Kidney glomerular epithelial cell (primary cell): ENCODE measurements at regions not wholly inside any gene's neighbourhood (a gene's known extent, or its start where the extent isn't known, plus 50 kb on each side); places are given as distances from the start of the nearest gene placed in this dataset.
"Not testable (repeated sequence)": the region's sequence is repeated elsewhere in the genome, so short reads cannot be mapped to it uniquely, and the experiment has no call there.

Source experiments
- DNase-seq: peaks from one replicate; lab custom pipeline; 2025; lab: John Stamatoyannopoulos, UW

DNA sequence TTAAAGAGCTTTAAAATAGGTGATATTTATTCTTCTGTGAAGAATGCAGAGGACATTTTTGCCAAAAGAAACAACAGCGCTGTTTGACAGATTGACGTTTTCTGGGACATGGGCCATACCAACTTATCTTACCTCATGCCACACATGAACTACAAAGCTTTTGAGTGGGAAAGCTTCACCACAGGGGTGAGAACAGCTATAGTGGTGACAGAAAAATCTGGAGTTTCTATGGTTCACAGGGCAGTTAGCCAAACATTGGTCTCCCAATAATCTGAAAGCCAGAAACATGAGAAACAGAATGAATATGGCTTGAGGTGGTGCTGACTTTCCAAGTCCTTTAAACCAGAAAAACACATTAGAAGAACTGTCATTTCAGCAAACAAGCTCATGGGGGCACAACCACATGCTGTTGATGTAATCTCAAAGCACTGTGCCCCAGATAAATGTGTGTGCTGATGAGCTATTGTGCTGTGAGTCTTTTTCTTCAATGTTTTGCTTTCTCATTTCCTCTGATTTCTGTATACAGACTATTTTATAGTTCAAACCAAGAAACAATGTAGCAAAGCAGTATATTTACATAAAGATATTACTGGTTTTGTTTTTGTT lies 905.4 kb downstream of the SLC16A7 start:
- DNase-seq: no peak

GRCh38 chr12:60522684-60523400 lies 927.0 kb downstream of the SLC16A7 start:
- no peak for DNase-seq

DNA sequence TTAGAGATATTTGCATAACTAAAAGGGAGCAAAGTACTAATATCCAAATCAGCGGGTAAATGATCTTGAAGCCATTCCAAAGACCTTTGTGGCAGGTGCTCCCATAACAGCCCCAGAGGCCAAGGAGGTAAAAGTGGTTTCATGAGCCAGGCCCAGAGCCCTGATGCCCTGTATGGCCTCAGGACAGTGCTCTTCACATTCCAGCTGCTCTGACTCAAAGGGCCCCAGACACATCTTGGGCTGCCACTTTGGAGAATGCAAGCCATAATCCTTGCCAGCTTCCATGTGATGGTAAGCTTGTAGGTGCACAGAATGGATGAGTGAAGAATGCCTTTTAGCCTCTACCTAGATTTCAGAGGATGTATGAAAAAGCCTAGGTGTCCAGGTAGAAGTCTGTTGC lies 933.4 kb downstream of the SLC16A7 start:
- DNase-seq: no peak

- DNase-seq: no peak
Observed at GRCh38 chr12:60529723-60530122, 933.9 kb downstream of the SLC16A7 start.

- no peak for DNase-seq
Observed at GRCh38 chr12:60535363-60535762, 939.5 kb downstream of the SLC16A7 start.

- DNase-seq: no peak
Observed at GRCh38 chr12:60539592-60539991, 943.8 kb downstream of the SLC16A7 start.

DNA sequence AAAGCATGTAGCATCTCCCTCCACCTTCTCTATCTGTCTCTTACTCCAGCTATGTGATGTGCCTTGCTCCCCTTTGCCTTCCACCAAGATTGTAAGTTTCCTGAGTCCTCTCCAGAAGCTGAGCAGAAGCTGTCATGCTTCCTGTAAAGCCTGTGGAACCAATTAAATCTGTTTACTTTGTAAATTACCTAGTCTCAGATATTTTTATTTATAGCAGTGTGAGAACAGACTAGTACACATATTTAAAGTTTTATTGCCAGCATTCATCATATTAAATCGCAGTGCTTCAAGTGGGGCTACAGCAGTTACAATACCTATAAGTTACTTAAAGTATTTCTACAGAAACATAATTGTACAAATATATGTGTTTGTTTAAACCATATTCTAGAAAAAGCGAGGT lies 973.1 kb downstream of the SLC16A7 start:
- no peak for DNase-seq

- no peak for DNase-seq
Observed at GRCh38 chr12:60577607-60578006, 981.8 kb downstream of the SLC16A7 start.

DNA sequence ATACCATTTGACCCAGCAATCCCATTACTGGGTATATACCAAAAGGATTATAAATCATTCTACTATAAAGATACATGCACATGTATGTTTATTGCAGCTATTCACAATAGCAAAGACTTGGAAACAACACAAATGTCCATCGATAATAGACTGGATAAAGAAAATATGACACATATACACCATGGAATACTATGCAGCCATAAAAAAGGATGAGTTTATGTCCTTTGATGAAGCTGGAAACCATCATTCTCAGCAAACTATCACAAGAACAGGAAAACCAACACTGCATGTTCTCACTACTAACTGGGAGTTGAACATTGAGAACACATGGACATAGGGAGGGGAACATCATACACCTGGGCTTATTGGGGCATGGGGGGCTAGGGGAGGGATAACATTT lies 991.8 kb downstream of the SLC16A7 start:
- DNase-seq: not testable (repeated sequence)

- no peak for DNase-seq
Observed at GRCh38 chr12:60594035-60594711, 998.3 kb downstream of the SLC16A7 start.

DNA sequence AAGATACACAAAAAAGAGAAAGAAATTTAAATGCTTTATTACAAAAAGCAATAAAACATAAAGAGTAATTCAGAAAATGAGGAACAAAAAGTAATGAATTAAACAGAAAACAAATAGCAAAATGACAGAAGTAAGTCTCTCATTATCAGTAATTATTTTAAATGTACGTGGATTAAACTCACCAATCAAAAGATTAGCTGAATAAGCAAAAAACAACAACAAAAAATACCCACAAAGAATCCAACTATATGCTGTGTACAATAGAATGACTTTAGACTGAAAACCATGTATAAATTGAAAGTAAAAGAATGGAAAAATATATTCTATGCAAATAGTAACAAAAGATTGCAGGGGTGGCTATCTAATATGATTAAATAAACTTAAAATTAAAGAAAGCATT lies 1006.8 kb downstream of the SLC16A7 start:
- no peak for DNase-seq

DNA sequence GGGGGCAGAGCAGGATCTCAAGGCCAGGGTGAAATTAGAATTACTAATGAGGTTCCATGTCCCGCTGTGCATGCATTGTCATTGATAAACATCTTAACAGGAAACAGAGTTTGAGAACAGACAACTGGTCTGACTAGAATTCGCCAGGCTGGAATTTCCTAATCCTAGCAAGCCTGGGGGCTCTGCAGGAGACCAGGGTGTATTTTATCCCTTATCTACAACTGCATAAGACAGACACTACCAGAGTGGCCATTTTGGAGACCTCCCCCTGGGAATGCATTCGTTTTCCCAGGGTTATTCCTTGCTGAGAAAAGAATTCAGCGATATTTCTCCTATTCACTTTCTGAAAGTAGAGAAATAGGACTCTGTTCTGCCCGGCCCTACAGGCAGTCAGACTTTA lies 1007.6 kb downstream of the SLC16A7 start:
- DNase-seq: not testable (repeated sequence)

GRCh38 chr12:60616400-60616799 lies 1020.6 kb downstream of the SLC16A7 start:
- DNase-seq: no peak

GRCh38 chr12:60630796-60631195 lies 1035.0 kb downstream of the SLC16A7 start:
- DNase-seq: no peak

DNA sequence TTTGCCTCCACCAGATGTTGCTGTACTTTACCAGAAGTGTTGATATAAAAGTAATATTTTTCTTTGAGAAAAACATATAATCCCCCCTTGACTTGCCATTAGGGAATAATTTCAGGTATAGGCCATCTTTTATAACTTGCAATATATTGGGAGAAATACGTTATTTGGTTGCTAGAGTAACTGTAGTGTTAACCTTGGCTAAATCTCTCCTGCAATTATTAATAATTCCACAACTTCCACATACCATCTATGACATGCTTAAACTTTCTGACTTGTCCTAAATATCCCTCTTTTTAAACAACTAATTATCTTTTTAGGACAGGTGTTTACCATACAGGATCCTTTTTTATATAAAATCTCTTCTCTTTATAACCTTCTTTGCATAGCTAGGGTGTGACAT lies 1048.2 kb downstream of the SLC16A7 start:
- DNase-seq: no peak

GRCh38 chr12:60666895-60667294 lies 1071.1 kb downstream of the SLC16A7 start:
- no peak for DNase-seq

GRCh38 chr12:60672949-60673348 lies 1077.1 kb downstream of the SLC16A7 start:
- no peak for DNase-seq

DNA sequence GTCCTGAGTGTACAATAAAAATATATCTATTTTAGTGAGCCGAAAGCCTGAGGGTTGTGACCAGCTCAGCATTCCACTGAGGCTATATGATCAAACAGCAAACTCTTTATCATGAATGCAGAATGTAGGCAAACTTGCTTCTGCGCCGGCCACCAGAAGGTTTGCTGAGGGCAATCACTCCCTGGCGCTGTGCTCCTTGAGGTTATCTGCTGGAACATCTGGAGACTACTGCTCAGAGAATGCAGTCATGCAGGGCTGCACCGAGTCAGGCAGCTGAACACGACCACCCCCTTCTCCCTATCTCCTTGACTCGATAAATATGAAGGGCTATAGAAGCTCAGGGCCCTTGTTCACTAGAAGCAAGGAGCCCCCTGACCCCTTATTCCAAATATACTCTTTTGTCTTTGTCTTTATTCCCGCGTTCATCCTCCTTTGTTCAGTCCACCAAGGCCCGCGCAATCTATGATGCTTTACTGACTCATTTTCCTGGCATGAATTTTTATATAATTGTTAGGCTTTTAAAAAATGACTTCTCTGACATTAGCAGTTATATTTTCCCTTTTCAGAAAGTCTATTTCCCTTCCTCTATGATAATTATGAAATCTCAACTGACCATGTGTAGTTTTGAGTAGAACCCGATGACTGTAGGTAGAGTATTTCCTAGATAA lies 1089.3 kb downstream of the SLC16A7 start:
- no peak for DNase-seq

DNA sequence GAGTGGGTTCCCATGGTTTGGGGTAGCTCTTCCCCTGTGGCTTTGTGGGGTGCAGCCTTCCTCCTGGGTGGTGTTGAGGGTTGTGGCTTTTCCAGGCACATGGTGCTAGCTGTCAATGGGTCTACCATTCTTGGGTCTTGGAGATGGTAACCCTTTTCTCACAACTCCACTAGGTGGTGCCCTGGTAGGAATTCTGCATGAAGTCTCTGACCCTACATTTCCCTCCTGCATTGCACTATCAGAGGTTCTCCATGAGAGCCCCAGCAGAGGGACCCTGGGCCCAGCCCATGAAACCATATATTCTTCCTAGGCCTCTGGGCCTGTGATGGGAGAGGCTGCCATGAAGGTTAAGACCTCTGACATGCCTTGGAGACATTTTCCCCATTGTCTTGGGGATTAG lies 1093.3 kb downstream of the SLC16A7 start:
- DNase-seq: no peak

GRCh38 chr12:60693019-60693626 lies 1097.3 kb downstream of the SLC16A7 start:
- DNase-seq: no peak

- DNase-seq: no peak
Observed at GRCh38 chr12:60704171-60704914, 1108.5 kb downstream of the SLC16A7 start.

DNA sequence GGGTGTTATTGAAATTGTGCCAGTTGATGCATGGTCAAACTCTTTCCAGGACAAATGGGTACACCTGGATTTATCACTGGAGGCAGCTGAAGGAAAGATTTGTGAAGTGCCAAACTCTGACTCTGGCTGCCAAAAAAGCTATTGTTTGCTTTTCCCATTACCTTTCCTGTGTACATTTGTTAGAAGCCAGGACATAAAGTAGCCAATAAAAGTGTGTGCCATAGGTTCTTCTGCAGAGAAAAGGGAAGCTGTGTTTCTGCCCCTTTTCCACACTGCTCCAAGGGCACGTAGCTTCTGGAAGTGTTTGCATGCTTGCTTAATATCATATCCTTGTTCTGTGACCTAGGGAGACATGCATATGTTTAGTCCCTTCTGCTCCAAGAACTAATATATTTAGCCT lies 1114.4 kb downstream of the SLC16A7 start:
- no peak for DNase-seq
